Erythroblast (primary cell): ENCODE measurements at regions not wholly inside any gene's neighbourhood (a gene's known extent, or its start where the extent isn't known, plus 50 kb on each side); places are given as distances from the start of the nearest gene placed in this dataset.

Experiments used
- GATA1 ChIP-seq: IDR thresholded peaks from 2 replicates; pipeline ENCODE4 v1.6.1; 2011; ENCODE audit warnings: low read depth, mild to moderate bottlenecking, control low read depth, low read length, moderate library complexity
- POLR2A ChIP-seq: IDR thresholded peaks from 2 replicates; pipeline ENCODE4 v1.6.1; 2011; ENCODE audit warnings: mild to moderate bottlenecking, low read length

DNA sequence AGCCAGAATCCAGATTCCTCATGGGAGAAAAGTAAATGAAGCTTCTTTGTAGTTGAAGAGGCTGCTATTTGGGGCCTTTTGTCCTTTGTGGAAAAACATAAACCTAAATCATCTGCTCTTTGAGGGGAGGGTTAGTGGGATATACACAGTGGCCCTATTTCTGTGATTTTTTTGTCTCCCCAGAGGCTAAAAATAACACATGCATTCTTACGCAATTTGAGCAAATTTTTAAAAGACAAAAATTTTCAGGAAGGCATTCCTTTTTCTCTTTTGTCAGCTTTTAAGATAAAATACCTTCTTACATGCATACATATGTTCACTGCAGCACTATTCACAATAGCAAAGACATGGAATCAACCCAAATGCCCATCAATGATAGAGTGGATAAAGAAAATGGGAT lies 165.5 kb downstream of the AXIN2 start:
- TF ChIP-seq POLR2A = no peak
- no peak for TF ChIP-seq GATA1
